Skeletal muscle tissue (tissue), 3 donors: ENCODE measurements at regions not wholly inside any gene's neighbourhood (a gene's known extent, or its start where the extent isn't known, plus 50 kb on each side); places are given as distances from the start of the nearest gene placed in this dataset.
A peak's percentile ranks its signal among the peaks of the same experiment; 100 is the strongest.

Experiments used
- H3K27ac ChIP-seq: one replicate; pipeline ENCODE4 v1.7.0; 2013; ENCODE audit warnings: mild to moderate bottlenecking, low read depth, low read length, inconsistent platforms
- H3K27me3 ChIP-seq, 3 donors: one replicate each; pipeline ENCODE4 v1.7.0; 2013; ENCODE audit warnings: low read length in 3 of 3; ENCODE audit not compliant: control insufficient read depth in 3 of 3, insufficient read depth in 3 of 3
- H3K36me3 ChIP-seq, 3 donors: one replicate each; pipeline ENCODE4 v1.7.0; 2013; ENCODE audit warnings: low read length in 3 of 3; ENCODE audit not compliant: control insufficient read depth in 3 of 3, insufficient read depth in 3 of 3
- H3K4me1 ChIP-seq, 3 donors: one replicate each; pipeline ENCODE4 v1.7.0; 2013; ENCODE audit warnings: low read length in 3 of 3, mild to moderate bottlenecking in 3 of 3; ENCODE audit not compliant: control insufficient read depth in 3 of 3, insufficient read depth in 3 of 3
- H3K4me3 ChIP-seq, 3 donors: one replicate each; pipeline ENCODE4 v1.7.0; 2013; ENCODE audit warnings: low read length in 3 of 3
- H3K9ac ChIP-seq, 3 donors: one replicate each; pipeline ENCODE4 v1.7.0; 2013; ENCODE audit warnings: low read length in 3 of 3, mild to moderate bottlenecking in 3 of 3, moderate library complexity in 2 of 3, low read depth in 1 of 3
- H3K9me3 ChIP-seq, 3 donors: one replicate each; pipeline ENCODE4 v1.7.0; 2013; ENCODE audit warnings: low read length in 3 of 3; ENCODE audit not compliant: control insufficient read depth in 3 of 3
- donor health status: Osteomylitis.

DNA sequence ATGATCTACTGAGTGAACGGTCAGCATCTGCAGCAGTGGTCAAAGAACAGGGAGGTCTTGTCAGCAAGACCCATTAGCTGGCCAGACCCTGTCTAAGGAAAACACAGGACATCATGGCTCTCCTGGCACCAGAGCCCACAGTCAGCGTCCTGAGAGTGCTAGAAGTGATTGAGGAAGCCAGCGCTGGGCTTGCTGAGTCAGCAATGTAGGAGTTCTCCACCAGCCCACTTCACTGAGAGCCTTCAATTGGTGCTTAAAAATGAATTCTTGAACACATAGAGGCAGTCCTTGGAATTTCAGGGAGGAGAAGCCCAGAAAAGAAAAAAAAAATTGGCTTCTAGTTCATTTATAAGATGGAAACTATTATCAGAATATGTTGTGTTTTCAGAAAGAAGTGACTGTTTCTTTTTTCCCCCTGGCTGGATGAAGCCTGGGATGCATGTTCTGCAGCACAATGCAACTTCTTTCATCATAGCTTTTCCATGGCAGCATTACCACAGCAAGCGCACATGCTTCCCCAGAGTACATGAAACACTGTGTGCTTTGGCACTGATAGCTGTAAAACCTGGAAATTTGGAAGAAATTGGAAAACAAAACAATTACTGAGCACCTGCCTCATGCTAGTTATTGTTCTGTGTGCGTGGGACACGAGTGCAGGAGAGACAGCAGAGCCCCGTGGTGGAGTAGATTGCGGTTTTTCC, 899.9 kb downstream of the C6orf118 start:
- Histone ChIP-seq H3K9me3 (no peaks in the 10 kb centered on the region), H3K4me1 (no peaks in the 10 kb centered on the region), H3K27ac (no peak overlapping the region), H3K4me3 (no peak overlapping the region), H3K36me3 (no peaks in the 10 kb centered on the region), H3K27me3 (no peaks in the 10 kb centered on the region), H3K9ac (no peak overlapping the region)

DNA sequence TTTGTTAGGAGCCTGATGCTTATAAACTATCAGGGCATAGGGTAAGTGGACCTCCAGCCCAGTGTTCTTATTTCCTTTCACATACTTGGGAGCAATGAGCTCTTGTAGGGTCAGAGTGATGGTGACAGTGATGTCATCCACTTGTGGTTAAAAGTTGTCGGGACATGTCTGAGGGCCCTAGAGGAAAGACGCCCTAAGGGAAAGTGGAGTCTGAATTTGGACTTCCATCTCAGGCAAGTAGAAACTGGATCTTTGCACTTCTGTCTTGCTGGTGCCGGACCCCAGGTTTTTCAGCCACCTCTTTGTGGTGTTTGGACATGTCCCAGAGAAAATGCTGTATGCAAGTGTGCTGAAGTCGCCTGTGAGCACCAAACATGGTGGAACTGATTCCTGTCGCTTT, 900.5 kb downstream of the C6orf118 start:
- Histone ChIP-seq H3K9me3 (no peaks in the 10 kb centered on the region), H3K4me3 (no peak overlapping the region), H3K4me1 (no peaks in the 10 kb centered on the region), H3K27me3 (no peaks in the 10 kb centered on the region), H3K27ac (no peak overlapping the region), H3K36me3 (no peaks in the 10 kb centered on the region), H3K9ac (no peak overlapping the region)

DNA sequence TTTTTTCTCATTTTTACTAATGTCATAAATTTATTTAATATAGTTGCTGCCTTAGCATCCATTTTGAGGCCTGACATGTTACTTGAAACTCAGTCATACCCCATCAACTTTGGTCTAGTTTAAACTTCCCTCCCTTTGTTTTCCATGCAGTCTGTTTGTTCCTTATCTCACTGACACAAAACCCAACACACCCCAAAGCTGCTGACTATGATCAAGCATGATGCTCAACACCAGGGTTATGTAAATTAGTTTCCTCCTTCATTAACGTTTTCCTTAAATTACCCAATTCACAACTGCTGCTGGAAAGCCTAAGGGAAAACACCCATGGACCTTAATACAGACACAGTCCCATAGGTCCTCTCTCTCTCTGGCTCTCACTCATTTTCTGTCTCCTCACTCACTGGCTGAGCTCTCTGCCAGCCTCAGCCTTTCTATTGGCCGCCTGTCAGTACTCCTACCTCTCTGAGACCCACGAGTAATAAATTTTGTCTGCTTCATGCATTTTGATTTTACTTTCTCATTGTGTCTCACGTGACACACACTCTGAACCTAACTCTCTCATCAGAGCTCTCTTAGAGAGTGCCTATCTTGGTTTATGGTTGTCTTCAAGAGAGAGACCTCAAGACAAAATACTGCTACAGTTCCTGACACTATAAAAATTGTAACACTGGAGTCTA, 904.5 kb downstream of the C6orf118 start:
- H3K4me1 ChIP-seq: no peaks in the 10 kb centered on the region
- no peaks in the 10 kb centered on the region for H3K36me3 ChIP-seq
- H3K9me3 ChIP-seq: no peaks in the 10 kb centered on the region
- H3K4me3 ChIP-seq: no peak overlapping the region
- H3K9ac ChIP-seq: no peak overlapping the region
- H3K27ac ChIP-seq: no peak overlapping the region
- no peaks in the 10 kb centered on the region for H3K27me3 ChIP-seq

DNA sequence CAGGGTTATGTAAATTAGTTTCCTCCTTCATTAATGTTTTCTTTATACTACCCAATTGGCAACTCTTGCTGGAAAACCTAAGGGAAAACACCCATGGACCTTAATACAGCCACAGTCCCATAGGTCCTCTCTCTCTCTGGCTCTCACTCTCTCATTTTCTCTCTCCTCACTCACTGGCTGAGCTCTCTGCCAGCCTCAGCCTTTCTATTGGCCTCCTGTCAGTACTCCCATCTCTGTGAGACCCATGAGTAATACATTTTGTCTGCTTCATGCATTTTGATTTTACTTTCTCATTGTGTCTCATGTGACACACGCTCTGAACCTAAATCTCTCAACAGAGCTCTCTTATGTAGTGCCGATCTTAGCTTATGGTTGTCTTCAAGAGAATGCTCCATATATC, 907.5 kb downstream of the C6orf118 start:
- no peaks in the 10 kb centered on the region for H3K27me3 ChIP-seq

DNA sequence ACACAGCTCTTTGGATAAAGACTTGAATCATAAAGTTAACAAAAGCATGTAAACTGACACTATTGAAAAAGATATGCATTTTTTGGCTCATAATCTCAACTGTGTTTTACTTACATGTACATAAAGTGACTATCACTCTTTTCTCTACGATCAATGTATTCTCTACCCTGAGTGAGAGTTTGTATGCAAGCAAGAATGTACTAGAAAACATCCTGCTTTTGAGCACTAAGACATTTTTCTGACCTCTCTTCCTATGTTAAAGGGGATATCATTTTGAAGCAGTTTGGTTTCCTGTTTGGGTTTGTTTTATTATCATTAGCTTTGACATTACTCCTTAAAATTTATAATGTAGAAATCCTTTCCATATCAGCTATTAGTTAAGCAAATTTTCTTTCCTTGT, 910.8 kb downstream of the C6orf118 start:
- no peak overlapping the region for H3K4me3 ChIP-seq
- no peaks in the 10 kb centered on the region for H3K9me3 ChIP-seq
- H3K9ac ChIP-seq: no peak overlapping the region
- no peaks in the 10 kb centered on the region for H3K4me1 ChIP-seq
- H3K36me3 ChIP-seq: no peaks in the 10 kb centered on the region
- H3K27ac ChIP-seq: no peak overlapping the region
- H3K27me3 ChIP-seq: no peaks in the 10 kb centered on the region

More for the DNA sequence above, 907.5 kb downstream of the C6orf118 start:
- no peaks in the 10 kb centered on the region for H3K4me1 ChIP-seq
- no peaks in the 10 kb centered on the region for H3K9me3 ChIP-seq
- H3K4me3 ChIP-seq: no peak overlapping the region
- H3K9ac ChIP-seq: no peak overlapping the region
- H3K36me3 ChIP-seq: no peaks in the 10 kb centered on the region
- no peak overlapping the region for H3K27ac ChIP-seq

DNA sequence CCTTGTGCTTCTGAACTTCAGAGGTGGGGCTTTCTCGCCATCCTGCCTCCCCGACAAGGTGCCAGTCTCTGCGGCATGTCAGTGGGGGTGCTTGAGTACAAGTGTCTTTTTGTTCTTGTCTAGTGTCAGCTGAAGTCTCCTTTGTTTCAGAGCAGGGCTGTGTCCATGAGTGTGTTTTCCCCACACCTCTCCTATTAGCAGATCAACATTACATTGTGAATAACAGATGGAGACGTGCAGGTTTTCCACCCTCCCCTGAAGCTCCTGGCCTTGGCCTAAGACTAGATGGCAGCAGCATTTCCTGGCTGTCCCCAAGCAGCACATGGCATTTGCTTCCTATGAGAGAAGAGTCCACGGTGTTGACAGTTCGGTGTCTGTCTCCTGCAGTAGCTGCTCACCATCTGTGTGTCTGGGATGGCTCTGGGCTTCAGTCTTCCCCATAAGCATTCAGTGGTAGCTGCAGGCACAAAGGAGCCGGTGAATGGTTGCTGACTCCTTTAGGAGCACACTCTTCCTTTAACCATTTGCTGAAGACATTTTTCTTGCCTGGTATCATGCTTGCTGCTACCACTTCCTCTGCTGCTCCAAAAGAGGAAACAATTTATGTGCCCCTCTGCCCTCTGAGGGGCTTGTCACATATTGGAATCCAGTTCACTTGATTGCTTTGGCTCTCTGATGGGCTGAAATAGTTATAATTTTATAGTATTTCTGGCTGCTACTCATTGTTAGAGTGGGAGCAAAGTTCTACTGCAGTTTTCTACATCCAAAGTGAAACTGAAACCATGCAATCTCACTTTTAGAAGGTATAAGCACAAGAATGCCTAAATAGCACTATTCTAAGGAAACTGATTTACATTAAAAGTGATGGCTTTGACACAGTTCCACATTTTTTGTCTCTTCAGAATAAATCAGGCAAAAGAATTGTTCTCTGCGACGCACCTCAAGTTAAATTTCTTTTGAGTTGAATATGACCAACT, 913.0 kb downstream of the C6orf118 start:
- peak overlapping the region; percentile 54 to 68 (median 59) for H3K4me3 ChIP-seq
- peak overlapping the region; percentile 50 to 60 (median 57) for H3K9ac ChIP-seq
- H3K27ac ChIP-seq: no peak overlapping the region
- no peaks in the 10 kb centered on the region for H3K36me3 ChIP-seq
- H3K27me3 ChIP-seq: no peaks in the 10 kb centered on the region
- no peaks in the 10 kb centered on the region for H3K9me3 ChIP-seq
- H3K4me1 ChIP-seq: no peaks in the 10 kb centered on the region

DNA sequence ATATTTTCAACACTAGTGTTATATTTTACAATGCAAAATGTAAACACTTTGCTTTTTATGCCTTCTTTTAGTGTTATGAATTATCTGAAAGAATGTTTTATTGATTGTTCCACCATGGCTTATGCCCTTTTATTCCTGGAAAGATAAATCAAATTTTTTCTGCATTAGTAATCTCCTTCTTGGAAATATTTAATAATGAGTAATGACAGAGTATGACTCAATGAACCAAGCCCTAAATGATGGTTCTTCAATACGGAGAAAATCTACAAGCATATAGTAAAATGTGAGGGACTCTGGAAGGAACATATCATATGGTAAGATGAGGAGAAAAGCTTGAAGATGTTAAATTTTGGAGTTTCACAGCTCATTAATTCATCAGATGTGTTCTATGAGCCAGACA, 929.6 kb downstream of the C6orf118 start:
- Histone ChIP-seq H3K27ac (no peak overlapping the region), H3K4me1 (no peaks in the 10 kb centered on the region), H3K9ac (no peak overlapping the region), H3K9me3 (no peaks in the 10 kb centered on the region), H3K4me3 (no peak overlapping the region), H3K27me3 (no peaks in the 10 kb centered on the region), H3K36me3 (no peaks in the 10 kb centered on the region)

DNA sequence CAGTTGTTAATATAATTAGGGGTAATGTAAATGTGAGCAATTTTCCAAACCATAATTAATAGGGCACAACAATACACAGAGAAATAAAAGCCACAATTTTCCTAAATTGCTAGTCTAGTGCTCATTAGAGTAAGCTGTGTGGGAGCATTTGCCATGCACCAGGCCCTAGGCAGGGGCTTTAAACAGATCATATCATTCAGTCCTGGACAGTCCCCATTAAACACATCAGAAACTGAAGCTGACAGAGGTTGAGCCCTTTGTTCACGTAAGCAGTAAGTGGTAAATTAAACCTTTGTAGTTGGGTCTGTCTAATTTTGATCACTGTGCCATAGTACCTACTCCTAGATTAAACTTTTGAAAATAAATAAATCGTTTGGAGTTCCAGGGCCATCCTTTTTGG, 931.1 kb downstream of the C6orf118 start:
- Histone ChIP-seq H3K27ac (no peak overlapping the region), H3K9me3 (no peaks in the 10 kb centered on the region), H3K4me1 (no peaks in the 10 kb centered on the region), H3K27me3 (no peaks in the 10 kb centered on the region), H3K4me3 (no peak overlapping the region), H3K9ac (no peak overlapping the region), H3K36me3 (no peaks in the 10 kb centered on the region)

DNA sequence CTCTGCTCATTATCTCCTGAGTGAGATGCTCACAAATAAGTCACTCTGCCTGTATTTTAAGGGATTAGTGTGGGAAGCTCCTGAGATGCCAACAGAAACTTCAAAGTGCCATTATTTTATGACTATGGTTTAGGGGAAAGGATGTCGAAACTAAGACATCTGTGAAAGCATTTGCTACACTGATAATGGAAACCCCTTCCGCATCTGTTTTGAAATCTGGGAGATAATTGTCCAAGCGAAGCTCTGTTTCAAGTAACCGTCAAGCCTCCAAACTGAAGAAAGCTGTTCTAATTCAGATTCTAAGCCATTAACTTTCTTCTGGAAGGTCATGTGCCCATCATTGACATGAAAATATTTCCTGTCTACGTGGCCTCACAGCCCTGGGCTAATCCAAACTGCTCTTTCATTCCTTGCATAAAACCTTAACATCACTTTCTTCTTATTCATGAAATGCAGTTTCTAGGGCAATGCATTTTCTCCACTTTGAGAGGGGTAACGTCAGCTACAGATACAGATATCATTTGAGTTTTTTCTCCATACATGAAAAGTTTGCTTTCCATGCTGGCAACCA, 932.0 kb downstream of the C6orf118 start:
- no peaks in the 10 kb centered on the region for H3K9me3 ChIP-seq
- no peak overlapping the region for H3K9ac ChIP-seq
- H3K4me1 ChIP-seq: no peaks in the 10 kb centered on the region
- H3K27ac ChIP-seq: no peak overlapping the region
- H3K27me3 ChIP-seq: no peaks in the 10 kb centered on the region
- H3K36me3 ChIP-seq: no peaks in the 10 kb centered on the region
- no peak overlapping the region for H3K4me3 ChIP-seq
